Endometrium (tissue), 2 donors: ENCODE measurements at regions not wholly inside any gene's neighbourhood (a gene's known extent, or its start where the extent isn't known, plus 50 kb on each side); places are given as distances from the start of the nearest gene placed in this dataset.

ENCODE experiments used
- FAIRE-seq: peaks from 2 replicates; lab custom pipeline; 2012; peaks lifted over from hg19 to GRCh38; lab: Jason Lieb, UNC
- donor health status: control.
- donor health status: control.

DNA sequence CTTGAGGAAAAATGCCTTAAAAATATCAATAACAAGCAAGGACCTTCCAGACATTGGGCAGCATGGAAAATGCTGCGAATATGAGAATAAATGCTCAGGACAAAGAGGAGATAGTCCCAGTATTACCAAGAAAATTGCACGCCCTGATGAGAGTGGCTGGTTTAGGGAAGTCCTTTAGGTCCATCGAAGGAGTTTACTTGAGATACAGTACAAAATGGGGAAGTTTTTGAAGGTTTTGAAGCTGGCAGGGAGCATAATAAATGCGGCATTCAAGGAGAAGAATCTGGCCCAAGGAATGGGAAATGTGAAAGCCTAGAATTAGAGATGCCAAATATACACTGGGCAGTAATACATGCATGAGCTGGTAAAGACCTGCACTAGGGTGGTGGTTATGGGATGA is 90.2 kb upstream of the SPATS2L start:
- FAIRE-seq: no peak

DNA sequence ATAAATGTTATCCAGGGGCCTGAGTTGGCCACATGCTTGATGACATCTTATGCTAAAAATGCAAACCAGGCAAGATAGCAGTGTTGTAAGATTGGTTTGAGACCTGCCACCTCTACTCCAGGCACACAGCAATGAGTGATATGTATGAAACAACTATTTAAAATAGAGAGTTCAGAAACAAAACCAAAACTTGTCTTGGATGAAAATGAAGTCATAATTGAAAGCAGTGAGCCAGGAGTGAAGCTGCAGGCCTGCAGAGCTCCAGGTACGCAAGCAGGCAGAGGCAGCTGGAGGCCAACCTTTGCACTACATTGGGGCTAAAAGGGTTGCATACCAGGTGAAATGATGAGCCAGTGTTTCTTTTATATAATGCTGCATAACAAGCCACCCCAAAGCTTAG is 89.2 kb upstream of the SPATS2L start:
- FAIRE-seq: no peak

DNA sequence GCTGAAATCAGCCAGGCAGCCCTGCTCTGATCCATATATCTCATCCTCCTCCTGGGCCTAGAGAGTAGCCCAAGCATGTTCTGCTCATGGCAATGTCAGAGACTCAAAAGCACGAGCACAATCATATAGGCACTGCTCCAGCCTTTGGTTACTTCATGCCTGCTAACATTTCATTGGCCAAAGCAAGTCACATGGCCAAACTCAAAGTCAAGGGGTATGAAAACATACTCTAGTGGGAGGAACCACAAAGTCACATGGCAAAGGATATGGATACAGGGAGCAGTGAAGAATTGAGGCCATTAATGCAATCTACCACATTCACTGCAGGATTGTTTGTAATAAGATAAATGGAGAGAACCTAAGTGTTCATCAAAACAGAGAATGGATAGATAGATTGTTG is 87.8 kb upstream of the SPATS2L start:
- no peak for FAIRE-seq

GRCh38 chr2:200219309-200220113 is 87.0 kb upstream of the SPATS2L start:
- FAIRE-seq: no peak

DNA sequence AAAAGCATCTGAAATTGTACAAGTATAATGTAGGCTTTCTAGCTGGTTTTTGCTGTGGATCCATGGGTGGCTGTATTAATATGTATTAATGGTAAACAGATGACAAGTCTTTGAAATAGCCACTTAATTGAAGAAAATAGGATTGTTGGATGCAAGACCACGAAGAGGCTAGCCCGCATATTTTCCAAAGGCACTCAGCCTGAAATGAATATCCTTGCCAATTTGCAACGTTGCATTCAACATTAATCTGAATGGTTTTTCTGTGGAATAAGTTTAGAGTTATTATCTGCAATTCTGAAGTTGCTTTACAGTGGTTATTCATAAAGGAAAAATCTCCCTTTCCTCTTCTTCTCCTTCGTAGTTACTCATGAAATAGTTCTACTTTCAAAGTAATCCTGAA is 86.2 kb upstream of the SPATS2L start:
- no peak for FAIRE-seq

GRCh38 chr2:200221055-200221955 is 85.2 kb upstream of the SPATS2L start:
- FAIRE-seq: no peak

DNA sequence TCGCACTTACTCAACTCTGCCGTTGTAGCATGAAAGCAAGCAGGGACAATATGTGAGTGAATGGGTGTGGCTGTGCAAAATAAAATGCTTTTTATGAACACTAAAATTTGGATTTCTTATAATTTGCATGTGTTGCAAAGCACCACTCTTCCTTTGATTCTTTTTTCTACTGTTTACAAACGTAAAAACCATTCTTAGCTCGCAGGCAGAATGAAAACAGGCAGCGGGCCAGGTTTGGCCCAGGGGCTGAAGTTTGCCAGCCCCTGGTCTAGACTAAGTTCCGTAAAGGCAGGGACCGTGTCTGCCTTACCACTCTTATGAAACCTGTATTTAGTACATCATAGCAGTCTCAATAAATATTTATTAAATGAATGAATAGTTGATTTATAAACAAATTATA is 83.7 kb upstream of the SPATS2L start:
- no peak for FAIRE-seq

GRCh38 chr2:200223205-200223784 is 83.2 kb upstream of the SPATS2L start:
- FAIRE-seq: no peak

- FAIRE-seq: no peak
Measured at GRCh38 chr2:200225951-200226350, 80.5 kb upstream of the SPATS2L start.

DNA sequence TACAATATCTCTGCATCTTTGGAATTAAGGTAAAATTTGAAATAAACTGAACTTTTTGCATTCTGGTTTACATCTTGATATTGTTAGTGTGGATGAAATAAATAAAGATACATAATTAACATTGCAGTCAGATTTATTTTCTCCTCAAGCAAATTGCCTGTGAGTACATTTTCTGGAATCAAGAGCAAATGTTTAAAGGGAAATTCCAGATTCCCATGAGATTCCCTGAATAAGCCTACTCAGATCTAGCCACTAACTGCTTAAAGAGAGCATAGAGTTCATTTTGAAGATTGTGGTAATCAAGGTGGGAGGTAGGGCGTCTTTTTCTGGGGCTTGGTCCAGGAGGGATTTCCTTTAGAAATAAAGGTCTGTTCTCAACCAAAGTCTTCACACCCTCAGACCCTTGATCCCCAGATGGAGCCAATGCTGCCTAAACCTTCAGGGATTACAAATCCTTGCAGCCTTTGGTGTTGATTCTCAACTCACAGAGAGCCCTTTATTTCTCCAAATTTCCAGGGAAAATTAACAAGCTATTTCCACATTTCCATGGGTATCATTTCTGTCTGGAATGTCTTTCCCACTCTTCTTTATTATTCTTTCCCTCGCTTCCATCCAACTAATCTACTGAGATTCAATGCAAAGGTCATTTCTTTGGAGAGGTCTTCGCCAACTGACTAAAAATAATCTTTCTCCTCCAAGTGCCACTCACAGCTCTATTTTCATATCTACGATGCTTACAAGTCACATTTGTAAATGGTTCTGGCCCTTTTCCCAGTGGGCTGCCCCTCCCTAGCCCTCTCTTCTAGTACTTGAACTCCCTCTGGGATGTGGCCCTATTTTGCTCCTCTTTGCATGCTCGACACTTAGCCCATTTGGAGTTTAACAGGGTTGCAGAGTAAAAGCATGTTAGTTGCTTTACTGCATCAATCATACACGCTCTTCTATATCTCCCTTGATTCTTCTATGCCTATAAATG is 79.8 kb upstream of the SPATS2L start:
- FAIRE-seq: no peak

DNA sequence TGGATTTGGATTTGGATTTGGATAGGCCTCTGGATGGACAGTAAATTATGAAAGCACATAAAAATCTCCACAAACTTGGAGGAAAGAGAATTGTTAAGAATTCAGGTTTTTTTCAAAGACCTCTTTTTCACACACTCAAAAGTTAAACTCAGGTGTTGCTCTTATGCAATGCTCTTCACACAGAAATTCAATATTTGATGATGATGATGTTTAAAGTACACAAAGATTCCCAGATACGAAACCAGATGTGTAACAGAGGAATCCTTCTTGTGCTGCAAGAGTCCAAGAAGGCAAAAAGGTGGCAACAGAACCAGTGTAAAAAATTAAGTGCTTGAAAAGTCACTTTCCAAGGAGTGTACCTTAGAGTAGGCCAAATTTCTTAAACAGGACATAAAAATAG is 75.8 kb upstream of the SPATS2L start:
- no peak for FAIRE-seq

- FAIRE-seq: no peak
Measured at GRCh38 chr2:200235533-200235932, 71.0 kb upstream of the SPATS2L start.

GRCh38 chr2:200239216-200239615 is 67.3 kb upstream of the SPATS2L start:
- no peak for FAIRE-seq

DNA sequence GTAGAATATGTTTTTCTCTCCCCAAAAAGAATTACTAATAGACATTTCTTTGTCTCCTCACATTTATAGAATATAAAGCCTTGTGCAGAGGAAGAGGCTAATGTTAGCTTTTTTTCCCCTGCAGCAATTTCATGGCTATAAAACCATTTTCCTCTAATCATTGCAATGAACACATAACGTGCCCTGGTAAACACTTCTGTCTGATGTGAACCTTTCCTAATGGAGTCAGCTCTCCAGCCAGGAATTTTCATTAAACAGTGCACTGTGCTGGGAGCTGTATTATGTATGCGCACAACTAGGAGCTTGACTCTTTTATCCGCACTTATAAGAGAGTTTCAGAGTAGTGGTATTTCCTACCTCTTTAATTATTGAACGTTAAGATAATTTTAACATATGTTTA is 63.9 kb upstream of the SPATS2L start:
- no peak for FAIRE-seq

GRCh38 chr2:200243441-200243840 is 63.1 kb upstream of the SPATS2L start:
- FAIRE-seq: no peak

DNA sequence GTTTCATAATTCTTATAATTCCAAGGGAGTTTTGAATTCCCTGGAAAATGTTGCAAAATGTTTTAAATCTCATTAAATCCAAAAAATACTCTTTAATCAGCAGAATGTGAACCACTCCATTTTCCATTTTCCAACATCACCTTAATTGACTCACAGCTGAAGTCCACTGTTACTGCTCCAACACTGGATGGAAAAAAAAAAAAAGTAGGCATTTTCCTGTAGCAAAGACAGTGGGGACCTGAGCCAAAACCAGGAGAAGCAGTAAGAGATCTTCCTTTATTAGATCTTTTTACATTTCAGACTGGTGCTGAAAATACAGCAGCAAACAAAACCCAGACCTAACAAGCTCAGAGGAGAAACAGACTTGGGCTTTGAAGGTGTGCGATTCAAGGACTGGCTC is 62.4 kb upstream of the SPATS2L start:
- FAIRE-seq: no peak

GRCh38 chr2:200247494-200247893 is 59.0 kb upstream of the SPATS2L start:
- FAIRE-seq: peak; percentile 88

DNA sequence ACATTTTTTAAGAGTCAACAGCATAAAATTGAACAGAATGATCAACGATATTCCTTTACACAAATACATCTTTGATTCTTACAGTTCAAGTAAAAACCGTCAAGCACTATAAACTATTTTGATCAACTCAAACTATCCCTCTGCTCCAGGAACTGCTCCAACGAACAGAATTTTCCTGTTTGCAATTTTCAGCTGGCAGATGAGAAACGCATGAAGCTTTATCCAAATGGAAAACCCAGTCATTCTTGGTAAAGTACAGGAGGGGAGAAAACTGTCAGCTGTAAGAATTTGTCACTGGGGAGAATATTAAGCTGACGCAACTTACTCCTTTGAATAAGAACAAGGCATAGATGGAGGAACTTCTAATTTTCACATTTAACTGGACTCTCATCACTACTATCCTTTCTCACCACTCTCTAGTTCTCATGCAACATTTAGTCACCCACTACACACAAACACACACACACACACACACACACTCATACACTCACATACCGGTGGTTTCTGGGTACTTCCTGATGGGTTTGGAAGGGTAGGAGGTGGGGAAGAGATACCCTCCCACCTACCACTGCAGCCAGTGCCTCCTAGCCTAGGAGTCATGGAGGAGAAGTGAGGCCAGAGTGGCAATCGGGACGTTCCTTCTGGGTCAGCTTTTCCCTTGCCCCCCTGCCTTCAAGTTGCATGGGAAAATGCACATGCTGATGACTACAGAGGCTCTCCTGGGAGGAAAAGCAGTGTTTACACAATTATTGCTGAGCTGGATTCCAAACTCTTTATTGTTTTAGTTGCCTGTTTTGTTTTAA is 54.0 kb upstream of the SPATS2L start:
- peak; percentile 50 for FAIRE-seq

DNA sequence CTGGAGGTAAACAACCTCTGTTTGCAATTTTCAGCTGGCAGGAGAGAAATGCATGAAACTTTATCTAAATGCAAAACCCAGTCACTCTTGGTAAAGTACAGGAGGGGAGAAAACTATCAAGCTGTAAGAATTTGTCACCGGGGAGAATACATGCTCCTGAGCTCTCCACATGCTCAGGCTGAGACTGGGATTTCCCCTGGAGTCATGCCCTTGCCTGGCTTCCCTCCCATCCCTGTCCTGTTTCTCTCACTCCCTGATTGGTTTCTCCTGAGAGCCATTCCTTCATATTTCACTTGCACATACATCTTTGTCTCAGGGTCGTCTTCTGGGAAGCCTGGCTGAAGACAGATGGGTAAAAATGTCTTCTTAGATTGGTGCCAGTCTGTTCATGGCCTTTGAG is 52.9 kb upstream of the SPATS2L start:
- FAIRE-seq: no peak

DNA sequence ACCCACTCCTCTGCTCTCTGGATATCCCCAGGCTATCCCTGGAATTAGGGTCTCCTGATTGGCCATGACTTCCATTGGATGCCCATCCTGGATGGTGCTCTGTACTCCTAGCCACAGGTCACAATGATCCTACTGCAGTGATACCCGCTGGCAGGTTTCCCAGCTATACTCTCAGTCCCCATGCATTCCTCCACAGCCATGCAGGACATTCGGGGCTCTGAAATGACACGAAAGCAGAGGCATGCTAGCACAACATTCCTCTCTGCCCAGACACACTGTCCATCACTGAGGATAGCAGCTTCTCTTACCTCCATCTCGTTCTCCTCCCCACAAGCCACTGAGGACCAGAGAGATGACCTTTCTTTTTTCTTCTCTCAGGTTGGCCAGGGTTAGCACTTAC is 51.7 kb upstream of the SPATS2L start:
- no peak for FAIRE-seq

DNA sequence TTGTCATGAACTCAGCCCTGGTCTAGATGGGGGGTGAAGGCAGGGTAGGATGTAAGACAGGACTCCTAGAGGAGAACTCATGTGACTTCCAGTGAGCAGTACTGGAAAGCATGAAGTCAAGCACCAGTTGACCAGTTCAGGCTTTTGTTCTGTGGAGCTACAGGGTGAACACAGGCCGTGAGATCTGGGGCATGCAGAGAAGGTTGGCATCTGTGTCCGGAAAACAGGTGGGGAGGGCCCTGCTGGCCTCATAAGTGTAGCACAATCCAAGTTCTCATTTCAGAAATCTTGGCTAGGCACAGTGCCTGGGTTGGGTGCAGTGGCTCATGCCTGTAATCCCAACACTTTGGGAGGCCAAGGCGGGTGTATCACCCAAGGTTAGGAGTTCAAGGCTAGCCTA is 50.9 kb upstream of the SPATS2L start:
- no peak for FAIRE-seq
